DOHH2 (cell line): ENCODE measurements at regions not wholly inside any gene's neighbourhood (a gene's known extent, or its start where the extent isn't known, plus 50 kb on each side); places are given as distances from the start of the nearest gene placed in this dataset.

Experiments used
- EZH2phosphoT487 ChIP-seq: fragments of 200-600 bp; sonication (generic); IDR thresholded peaks from 2 replicates; pipeline ENCODE4 v1.6.1; 2017; ENCODE audit warnings: borderline replicate concordance, mild to moderate bottlenecking, antibody characterized with exemption, low read length, moderate library complexity, mixed read lengths
- TF ChIP-seq, protein P1 (sequence below): fragments of 200-600 bp; sonication (generic); IDR thresholded peaks from one replicate; pipeline ENCODE4 v1.5.1; 2014; ENCODE audit warnings: antibody characterized with exemption, mild to moderate bottlenecking, low read depth, low read length; ENCODE audit not compliant: poor library complexity, severe bottlenecking

DNA sequence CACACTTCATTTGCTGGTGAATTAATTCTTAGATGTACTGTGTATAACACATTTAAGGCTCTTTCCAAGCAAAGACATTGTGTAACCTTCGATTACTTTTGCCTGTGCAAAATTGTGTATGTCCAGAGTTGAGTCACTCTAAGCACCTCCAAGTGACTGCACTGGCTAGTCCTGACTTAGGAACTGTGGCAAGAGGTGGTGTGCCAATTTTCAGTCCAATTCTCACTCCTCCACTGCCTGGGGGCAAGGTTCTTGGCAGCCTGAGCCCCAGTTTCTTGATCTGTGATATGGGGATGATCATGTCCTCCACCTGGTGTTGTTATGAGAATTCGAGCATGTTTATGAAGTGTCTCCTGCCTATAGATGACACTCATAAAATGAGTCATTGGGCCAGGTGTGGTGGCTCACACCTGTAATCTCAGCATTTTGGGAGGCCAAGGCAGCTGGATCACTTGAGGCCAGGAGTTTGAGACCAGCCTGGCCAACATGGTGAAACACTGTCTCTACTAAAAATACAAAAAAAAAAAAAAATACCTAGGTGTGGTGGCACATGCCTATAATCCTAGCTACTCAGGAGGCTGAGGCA is 105.3 kb upstream of the CDYL start:
- TF ChIP-seq, protein P1, sequence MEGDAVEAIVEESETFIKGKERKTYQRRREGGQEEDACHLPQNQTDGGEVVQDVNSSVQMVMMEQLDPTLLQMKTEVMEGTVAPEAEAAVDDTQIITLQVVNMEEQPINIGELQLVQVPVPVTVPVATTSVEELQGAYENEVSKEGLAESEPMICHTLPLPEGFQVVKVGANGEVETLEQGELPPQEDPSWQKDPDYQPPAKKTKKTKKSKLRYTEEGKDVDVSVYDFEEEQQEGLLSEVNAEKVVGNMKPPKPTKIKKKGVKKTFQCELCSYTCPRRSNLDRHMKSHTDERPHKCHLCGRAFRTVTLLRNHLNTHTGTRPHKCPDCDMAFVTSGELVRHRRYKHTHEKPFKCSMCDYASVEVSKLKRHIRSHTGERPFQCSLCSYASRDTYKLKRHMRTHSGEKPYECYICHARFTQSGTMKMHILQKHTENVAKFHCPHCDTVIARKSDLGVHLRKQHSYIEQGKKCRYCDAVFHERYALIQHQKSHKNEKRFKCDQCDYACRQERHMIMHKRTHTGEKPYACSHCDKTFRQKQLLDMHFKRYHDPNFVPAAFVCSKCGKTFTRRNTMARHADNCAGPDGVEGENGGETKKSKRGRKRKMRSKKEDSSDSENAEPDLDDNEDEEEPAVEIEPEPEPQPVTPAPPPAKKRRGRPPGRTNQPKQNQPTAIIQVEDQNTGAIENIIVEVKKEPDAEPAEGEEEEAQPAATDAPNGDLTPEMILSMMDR = no peak
- TF ChIP-seq EZH2phosphoT487 = no peak
